SK-N-SH treated with all-trans-retinoic acid at 6 μM for 48 hours (cell line): ENCODE measurements at regions not wholly inside any gene's neighbourhood (a gene's known extent, or its start where the extent isn't known, plus 50 kb on each side); places are given as distances from the start of the nearest gene placed in this dataset.

Source experiments
- ATAC-seq: fragments of 200-7000 bp; cut with Tn5 transposase; 3 replicates; pipeline ENCODE4 v1.9.1; 2020; ENCODE audit warnings: mild to moderate bottlenecking, moderate library complexity
- ARNTL ChIP-seq: fragments of 450-650 bp; formaldehyde crosslinking; IDR thresholded peaks from 2 replicates; pipeline ENCODE4 v1.5.0; 2020; ENCODE audit warnings: low read depth, mild to moderate bottlenecking, moderate library complexity, borderline replicate concordance
- CSDC2 ChIP-seq: fragments of 250-450 bp; sonication (Bioruptor Pico); IDR thresholded peaks from 2 replicates; pipeline ENCODE4 v1.5.0; 2020; ENCODE audit warnings: mild to moderate bottlenecking, moderate library complexity
- ESRRG ChIP-seq: fragments of 250-450 bp; sonication (Bioruptor Pico); IDR thresholded peaks from 2 replicates; pipeline ENCODE4 v1.6.1; 2021; ENCODE audit warnings: mild to moderate bottlenecking
- GLIS3 ChIP-seq: fragments of 250-450 bp; sonication (Bioruptor Pico); IDR thresholded peaks from 2 replicates; pipeline ENCODE4 v1.5.0; 2020; ENCODE audit warnings: mild to moderate bottlenecking, moderate library complexity
- OSR1 ChIP-seq: fragments of 250-450 bp; sonication (Bioruptor Pico); IDR thresholded peaks from 2 replicates; pipeline ENCODE4 v1.8.0; 2022; ENCODE audit warnings: moderate library complexity, mild to moderate bottlenecking, inconsistent platforms
- PPARA ChIP-seq: fragments of 250-450 bp; sonication (Bioruptor Pico); IDR thresholded peaks from 2 replicates; pipeline ENCODE4 v1.5.0; 2020; ENCODE audit warnings: mild to moderate bottlenecking, borderline replicate concordance
- SNAI2 ChIP-seq: fragments of 250-450 bp; sonication (Bioruptor Pico); IDR thresholded peaks from 2 replicates; pipeline ENCODE4 v1.5.0; 2020; ENCODE audit warnings: mild to moderate bottlenecking, moderate library complexity
- TCF4 ChIP-seq: fragments of 250-450 bp; sonication (Bioruptor Pico); IDR thresholded peaks from 2 replicates; pipeline ENCODE4 v1.8.0; 2021; ENCODE audit warnings: mild to moderate bottlenecking, moderate library complexity, borderline replicate concordance
- TOX ChIP-seq: fragments of 250-450 bp; sonication (Bioruptor Pico); IDR thresholded peaks from 2 replicates; pipeline ENCODE4 v1.8.0; 2021; ENCODE audit warnings: mild to moderate bottlenecking, moderate library complexity, borderline replicate concordance
- ZC3H10 ChIP-seq: fragments of 250-450 bp; sonication (Bioruptor Pico); IDR thresholded peaks from 2 replicates; pipeline ENCODE4 v1.5.1; 2021; ENCODE audit warnings: mild to moderate bottlenecking, moderate library complexity
- ZFP3 ChIP-seq: fragments of 250-450 bp; sonication (Bioruptor Pico); IDR thresholded peaks from 2 replicates; pipeline ENCODE4 v1.5.0; 2020; ENCODE audit warnings: mild to moderate bottlenecking, moderate library complexity
- ZNF565 ChIP-seq: fragments of 450-650 bp; formaldehyde crosslinking; conservative IDR thresholded peaks from 2 replicates; pipeline ENCODE4 v1.5.0; 2020; ENCODE audit warnings: low read depth, mild to moderate bottlenecking, moderate library complexity
- ZNF70 ChIP-seq: fragments of 450-650 bp; formaldehyde crosslinking; IDR thresholded peaks from 2 replicates; pipeline ENCODE4 v1.5.0; 2020; ENCODE audit warnings: mild to moderate bottlenecking, moderate library complexity
- TF ChIP-seq, protein P1 (sequence below): fragments of 250-450 bp; sonication (Bioruptor Pico); IDR thresholded peaks from 2 replicates; pipeline ENCODE4 v1.8.0; 2020; ENCODE audit warnings: mild to moderate bottlenecking, moderate library complexity, borderline replicate concordance
- TF ChIP-seq, protein P2 (sequence below): fragments of 250-450 bp; sonication (Bioruptor Pico); IDR thresholded peaks from 2 replicates; pipeline ENCODE4 v1.8.0; 2021; ENCODE audit warnings: low read depth, mild to moderate bottlenecking, moderate library complexity, borderline replicate concordance
- TF ChIP-seq, protein P3 (sequence below): fragments of 250-450 bp; sonication (Bioruptor Pico); IDR thresholded peaks from 2 replicates; pipeline ENCODE4 v1.5.0; 2020; ENCODE audit warnings: mild to moderate bottlenecking, moderate library complexity
- TF ChIP-seq, protein P4 (sequence below): fragments of 250-450 bp; sonication (Bioruptor Pico); IDR thresholded peaks from 2 replicates; pipeline ENCODE4 v1.5.1; 2020; ENCODE audit warnings: low read depth, mild to moderate bottlenecking, moderate library complexity
- TF ChIP-seq, protein P5 (sequence below): fragments of 250-450 bp; sonication (Bioruptor Pico); IDR thresholded peaks from 2 replicates; pipeline ENCODE4 v1.5.1; 2021; ENCODE audit warnings: mild to moderate bottlenecking, moderate library complexity

GRCh38 chr10:111954386-111954785 is 229.2 kb downstream of the GPAM start:
- ATAC-seq: no peak
- peak; percentile 96 for TF ChIP-seq TCF4
- TF ChIP-seq, protein P1, sequence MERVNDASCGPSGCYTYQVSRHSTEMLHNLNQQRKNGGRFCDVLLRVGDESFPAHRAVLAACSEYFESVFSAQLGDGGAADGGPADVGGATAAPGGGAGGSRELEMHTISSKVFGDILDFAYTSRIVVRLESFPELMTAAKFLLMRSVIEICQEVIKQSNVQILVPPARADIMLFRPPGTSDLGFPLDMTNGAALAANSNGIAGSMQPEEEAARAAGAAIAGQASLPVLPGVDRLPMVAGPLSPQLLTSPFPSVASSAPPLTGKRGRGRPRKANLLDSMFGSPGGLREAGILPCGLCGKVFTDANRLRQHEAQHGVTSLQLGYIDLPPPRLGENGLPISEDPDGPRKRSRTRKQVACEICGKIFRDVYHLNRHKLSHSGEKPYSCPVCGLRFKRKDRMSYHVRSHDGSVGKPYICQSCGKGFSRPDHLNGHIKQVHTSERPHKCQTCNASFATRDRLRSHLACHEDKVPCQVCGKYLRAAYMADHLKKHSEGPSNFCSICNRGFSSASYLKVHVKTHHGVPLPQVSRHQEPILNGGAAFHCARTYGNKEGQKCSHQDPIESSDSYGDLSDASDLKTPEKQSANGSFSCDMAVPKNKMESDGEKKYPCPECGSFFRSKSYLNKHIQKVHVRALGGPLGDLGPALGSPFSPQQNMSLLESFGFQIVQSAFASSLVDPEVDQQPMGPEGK (CRISPR knock-in tag): no peak
- TF ChIP-seq OSR1 (CRISPR knock-in tag): no peak
- 0 out of 2 replicates have a peak, but pooled peaks have one; percentile 39 for TF ChIP-seq GLIS3
- TF ChIP-seq, protein P2, sequence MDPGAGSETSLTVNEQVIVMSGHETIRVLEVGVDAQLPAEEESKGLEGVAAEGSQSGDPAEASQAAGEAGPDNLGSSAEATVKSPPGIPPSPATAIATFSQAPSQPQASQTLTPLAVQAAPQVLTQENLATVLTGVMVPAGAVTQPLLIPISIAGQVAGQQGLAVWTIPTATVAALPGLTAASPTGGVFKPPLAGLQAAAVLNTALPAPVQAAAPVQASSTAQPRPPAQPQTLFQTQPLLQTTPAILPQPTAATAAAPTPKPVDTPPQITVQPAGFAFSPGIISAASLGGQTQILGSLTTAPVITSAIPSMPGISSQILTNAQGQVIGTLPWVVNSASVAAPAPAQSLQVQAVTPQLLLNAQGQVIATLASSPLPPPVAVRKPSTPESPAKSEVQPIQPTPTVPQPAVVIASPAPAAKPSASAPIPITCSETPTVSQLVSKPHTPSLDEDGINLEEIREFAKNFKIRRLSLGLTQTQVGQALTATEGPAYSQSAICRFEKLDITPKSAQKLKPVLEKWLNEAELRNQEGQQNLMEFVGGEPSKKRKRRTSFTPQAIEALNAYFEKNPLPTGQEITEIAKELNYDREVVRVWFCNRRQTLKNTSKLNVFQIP (CRISPR knock-in tag): no peak
- no peak for TF ChIP-seq ZNF70 (CRISPR knock-in tag)
- no peak for TF ChIP-seq ZNF565 (CRISPR knock-in tag)
- TF ChIP-seq, protein P3, sequence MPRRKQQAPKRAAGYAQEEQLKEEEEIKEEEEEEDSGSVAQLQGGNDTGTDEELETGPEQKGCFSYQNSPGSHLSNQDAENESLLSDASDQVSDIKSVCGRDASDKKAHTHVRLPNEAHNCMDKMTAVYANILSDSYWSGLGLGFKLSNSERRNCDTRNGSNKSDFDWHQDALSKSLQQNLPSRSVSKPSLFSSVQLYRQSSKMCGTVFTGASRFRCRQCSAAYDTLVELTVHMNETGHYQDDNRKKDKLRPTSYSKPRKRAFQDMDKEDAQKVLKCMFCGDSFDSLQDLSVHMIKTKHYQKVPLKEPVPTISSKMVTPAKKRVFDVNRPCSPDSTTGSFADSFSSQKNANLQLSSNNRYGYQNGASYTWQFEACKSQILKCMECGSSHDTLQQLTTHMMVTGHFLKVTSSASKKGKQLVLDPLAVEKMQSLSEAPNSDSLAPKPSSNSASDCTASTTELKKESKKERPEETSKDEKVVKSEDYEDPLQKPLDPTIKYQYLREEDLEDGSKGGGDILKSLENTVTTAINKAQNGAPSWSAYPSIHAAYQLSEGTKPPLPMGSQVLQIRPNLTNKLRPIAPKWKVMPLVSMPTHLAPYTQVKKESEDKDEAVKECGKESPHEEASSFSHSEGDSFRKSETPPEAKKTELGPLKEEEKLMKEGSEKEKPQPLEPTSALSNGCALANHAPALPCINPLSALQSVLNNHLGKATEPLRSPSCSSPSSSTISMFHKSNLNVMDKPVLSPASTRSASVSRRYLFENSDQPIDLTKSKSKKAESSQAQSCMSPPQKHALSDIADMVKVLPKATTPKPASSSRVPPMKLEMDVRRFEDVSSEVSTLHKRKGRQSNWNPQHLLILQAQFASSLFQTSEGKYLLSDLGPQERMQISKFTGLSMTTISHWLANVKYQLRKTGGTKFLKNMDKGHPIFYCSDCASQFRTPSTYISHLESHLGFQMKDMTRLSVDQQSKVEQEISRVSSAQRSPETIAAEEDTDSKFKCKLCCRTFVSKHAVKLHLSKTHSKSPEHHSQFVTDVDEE (CRISPR knock-in tag): peak; percentile 63; the same call in 1 of the 2 replicates
- TF ChIP-seq PPARA: no peak
- no peak for TF ChIP-seq ESRRG
- TF ChIP-seq, protein P4, sequence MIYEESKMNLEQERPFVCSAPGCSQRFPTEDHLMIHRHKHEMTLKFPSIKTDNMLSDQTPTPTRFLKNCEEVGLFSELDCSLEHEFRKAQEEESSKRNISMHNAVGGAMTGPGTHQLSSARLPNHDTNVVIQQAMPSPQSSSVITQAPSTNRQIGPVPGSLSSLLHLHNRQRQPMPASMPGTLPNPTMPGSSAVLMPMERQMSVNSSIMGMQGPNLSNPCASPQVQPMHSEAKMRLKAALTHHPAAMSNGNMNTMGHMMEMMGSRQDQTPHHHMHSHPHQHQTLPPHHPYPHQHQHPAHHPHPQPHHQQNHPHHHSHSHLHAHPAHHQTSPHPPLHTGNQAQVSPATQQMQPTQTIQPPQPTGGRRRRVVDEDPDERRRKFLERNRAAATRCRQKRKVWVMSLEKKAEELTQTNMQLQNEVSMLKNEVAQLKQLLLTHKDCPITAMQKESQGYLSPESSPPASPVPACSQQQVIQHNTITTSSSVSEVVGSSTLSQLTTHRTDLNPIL (CRISPR knock-in tag): no peak
- TF ChIP-seq, all 23 proteins: peak for 3

GRCh38 chr10:111956841-111957240 is 226.7 kb downstream of the GPAM start:
- no peak for ATAC-seq
- TF ChIP-seq PPARA (no peak), ZFP3 (CRISPR knock-in tag) (no peak), ZNF70 (CRISPR knock-in tag) (no peak), SNAI2 (CRISPR knock-in tag) (no peak), ZNF565 (CRISPR knock-in tag) (no peak), CSDC2 (CRISPR knock-in tag) (no peak), TOX (CRISPR knock-in tag) (no peak), ZC3H10 (CRISPR knock-in tag) (no peak), ARNTL (CRISPR knock-in tag) (no peak), ESRRG (no peak)
- TF ChIP-seq, protein P2 (CRISPR knock-in tag): no peak
- TF ChIP-seq, protein P1 (CRISPR knock-in tag): no peak
- TF ChIP-seq, protein P4 (CRISPR knock-in tag): no peak
- TF ChIP-seq, protein P3 (CRISPR knock-in tag): no peak
- TF ChIP-seq, protein P5, sequence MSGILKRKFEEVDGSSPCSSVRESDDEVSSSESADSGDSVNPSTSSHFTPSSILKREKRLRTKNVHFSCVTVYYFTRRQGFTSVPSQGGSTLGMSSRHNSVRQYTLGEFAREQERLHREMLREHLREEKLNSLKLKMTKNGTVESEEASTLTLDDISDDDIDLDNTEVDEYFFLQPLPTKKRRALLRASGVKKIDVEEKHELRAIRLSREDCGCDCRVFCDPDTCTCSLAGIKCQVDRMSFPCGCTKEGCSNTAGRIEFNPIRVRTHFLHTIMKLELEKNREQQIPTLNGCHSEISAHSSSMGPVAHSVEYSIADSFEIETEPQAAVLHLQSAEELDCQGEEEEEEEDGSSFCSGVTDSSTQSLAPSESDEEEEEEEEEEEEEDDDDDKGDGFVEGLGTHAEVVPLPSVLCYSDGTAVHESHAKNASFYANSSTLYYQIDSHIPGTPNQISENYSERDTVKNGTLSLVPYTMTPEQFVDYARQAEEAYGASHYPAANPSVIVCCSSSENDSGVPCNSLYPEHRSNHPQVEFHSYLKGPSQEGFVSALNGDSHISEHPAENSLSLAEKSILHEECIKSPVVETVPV (CRISPR knock-in tag): no peak
